ENCODE measurements at regions not wholly inside any gene's neighbourhood (a gene's known extent, or its start where the extent isn't known, plus 50 kb on each side); places are given as distances from the start of the nearest gene placed in this dataset.

DNA sequence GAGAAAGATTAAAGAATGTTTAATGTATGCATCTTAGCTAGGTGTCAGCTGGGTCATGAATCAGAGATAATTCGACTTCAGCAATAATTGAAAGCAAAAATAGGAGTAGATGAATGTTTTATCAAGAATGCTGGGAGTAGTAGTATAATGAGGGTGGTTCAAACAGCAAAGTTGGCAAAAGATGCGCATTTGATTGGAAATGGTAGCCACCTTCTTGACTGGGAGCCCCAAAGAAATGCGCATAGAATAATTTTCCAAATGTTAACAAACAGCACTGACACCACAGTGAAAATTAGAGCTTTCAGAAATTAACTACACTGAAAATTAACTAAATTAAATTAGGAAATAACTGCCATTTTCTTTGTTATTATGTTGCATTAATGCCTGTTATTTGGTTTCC is 195.8 kb downstream of the TUSC7 start:
- WGBS, 2 donors (ENCODE audit: extremely low coverage in 2 of 2, insufficient read length in 2 of 2, insufficient replicate concordance in 1 of 2) = no CpG with 5 or more reads among the region's 3 CpGs
- Histone ChIP-seq H3K9me3 (replicated peaks in 1 of 2; ENCODE audit: control insufficient read depth in 2 of 2, insufficient read depth in 1 of 2, low read depth in 1 of 2, low read length in 2 of 2) (no peaks in the 10 kb centered on the region), H3K9ac (ENCODE audit: low read depth, low read length, poor library complexity) (no peak overlapping the region), H3K36me3 (replicated peaks in 1 of 2; ENCODE audit: control insufficient read depth in 2 of 2, insufficient read depth in 2 of 2, low read length in 2 of 2) (no peaks in the 10 kb centered on the region), H2BK12ac (ENCODE audit: low read length) (no peak overlapping the region), H3K27ac (replicated peaks; ENCODE audit: low read length) (no peak overlapping the region), H3K4ac (ENCODE audit: low read length) (no peak overlapping the region), H3K4me3 (ENCODE audit: low read length in 2 of 2) (no peak overlapping the region), H3K27me3 (ENCODE audit: control insufficient read depth in 3 of 3, insufficient read depth in 3 of 3, low read depth in 1 of 3, low read length in 3 of 3) (no peaks in the 10 kb centered on the region), H3K14ac (ENCODE audit: low read length) (no peak overlapping the region), H2AFZ (ENCODE audit: low read length) (no peak overlapping the region), H3K23ac (ENCODE audit: low read depth, low read length, poor library complexity) (no peak overlapping the region), H3K4me1 (ENCODE audit: control insufficient read depth in 2 of 2, insufficient read depth in 1 of 2, low read depth in 1 of 2, low read length in 2 of 2) (no peaks in the 10 kb centered on the region), H2AK5ac (ENCODE audit: low read depth, low read length) (no peak overlapping the region), H3K4me2 (ENCODE audit: insufficient read depth, low read length, poor library complexity, severe bottlenecking) (no peak overlapping the region), H2BK5ac (ENCODE audit: low read length) (no peak overlapping the region), H4K91ac (ENCODE audit: low read depth, low read length, poor library complexity) (no peak overlapping the region), H2BK15ac (ENCODE audit: low read length) (no peak overlapping the region), H4K8ac (ENCODE audit: low read depth, low read length) (no peak overlapping the region), H3K79me1 (ENCODE audit: low read depth, low read length) (no peaks in the 10 kb centered on the region), H3K18ac (ENCODE audit: low read length) (no peak overlapping the region), H2BK120ac (ENCODE audit: low read depth, low read length) (no peak overlapping the region)
- DNase-seq (ENCODE audit: low spot score) = no peak

DNA sequence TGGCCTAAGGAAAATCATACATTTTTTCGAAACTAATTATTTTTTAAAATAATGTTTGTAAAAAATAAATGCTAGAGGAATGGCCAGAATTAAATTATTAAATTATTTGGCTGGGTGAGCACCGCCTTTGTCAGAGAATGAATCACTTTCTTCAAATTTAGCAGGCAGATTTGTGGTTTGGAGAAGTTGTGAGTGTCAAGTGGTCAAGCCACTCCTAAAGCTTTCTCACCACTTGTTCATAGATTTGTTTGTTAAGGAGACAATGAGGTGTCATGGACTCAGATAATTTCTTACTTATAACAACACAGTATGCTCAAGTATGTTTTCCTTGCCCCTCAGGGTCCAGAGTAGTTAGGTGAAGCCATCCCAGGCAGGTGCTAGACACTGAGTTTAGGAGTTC is 196.2 kb downstream of the TUSC7 start:
- Histone ChIP-seq H2BK5ac (ENCODE audit: low read length) (no peak overlapping the region), H3K27me3 (ENCODE audit: control insufficient read depth in 3 of 3, insufficient read depth in 3 of 3, low read depth in 1 of 3, low read length in 3 of 3) (no peaks in the 10 kb centered on the region), H3K79me1 (ENCODE audit: low read depth, low read length) (no peaks in the 10 kb centered on the region), H2AK5ac (ENCODE audit: low read depth, low read length) (no peak overlapping the region), H3K4me2 (ENCODE audit: insufficient read depth, low read length, poor library complexity, severe bottlenecking) (no peak overlapping the region), H3K18ac (ENCODE audit: low read length) (no peak overlapping the region), H3K14ac (ENCODE audit: low read length) (no peak overlapping the region), H3K27ac (replicated peaks; ENCODE audit: low read length) (no peak overlapping the region), H2BK15ac (ENCODE audit: low read length) (no peak overlapping the region), H2AFZ (ENCODE audit: low read length) (no peak overlapping the region), H4K8ac (ENCODE audit: low read depth, low read length) (no peak overlapping the region), H3K9me3 (replicated peaks in 1 of 2; ENCODE audit: control insufficient read depth in 2 of 2, insufficient read depth in 1 of 2, low read depth in 1 of 2, low read length in 2 of 2) (no peaks in the 10 kb centered on the region), H3K36me3 (replicated peaks in 1 of 2; ENCODE audit: control insufficient read depth in 2 of 2, insufficient read depth in 2 of 2, low read length in 2 of 2) (no peaks in the 10 kb centered on the region), H2BK120ac (ENCODE audit: low read depth, low read length) (no peak overlapping the region), H3K4me3 (ENCODE audit: low read length in 2 of 2) (no peak overlapping the region), H3K4ac (ENCODE audit: low read length) (no peak overlapping the region), H3K23ac (ENCODE audit: low read depth, low read length, poor library complexity) (no peak overlapping the region), H2BK12ac (ENCODE audit: low read length) (no peak overlapping the region), H3K4me1 (ENCODE audit: control insufficient read depth in 2 of 2, insufficient read depth in 1 of 2, low read depth in 1 of 2, low read length in 2 of 2) (no peaks in the 10 kb centered on the region), H3K9ac (ENCODE audit: low read depth, low read length, poor library complexity) (no peak overlapping the region), H4K91ac (ENCODE audit: low read depth, low read length, poor library complexity) (no peak overlapping the region)
- no peak for DNase-seq (ENCODE audit: low spot score)
- no CpG with 5 or more reads among the region's 2 CpGs for WGBS, 2 donors (ENCODE audit: extremely low coverage in 2 of 2, insufficient read length in 2 of 2, insufficient replicate concordance in 1 of 2)

DNA sequence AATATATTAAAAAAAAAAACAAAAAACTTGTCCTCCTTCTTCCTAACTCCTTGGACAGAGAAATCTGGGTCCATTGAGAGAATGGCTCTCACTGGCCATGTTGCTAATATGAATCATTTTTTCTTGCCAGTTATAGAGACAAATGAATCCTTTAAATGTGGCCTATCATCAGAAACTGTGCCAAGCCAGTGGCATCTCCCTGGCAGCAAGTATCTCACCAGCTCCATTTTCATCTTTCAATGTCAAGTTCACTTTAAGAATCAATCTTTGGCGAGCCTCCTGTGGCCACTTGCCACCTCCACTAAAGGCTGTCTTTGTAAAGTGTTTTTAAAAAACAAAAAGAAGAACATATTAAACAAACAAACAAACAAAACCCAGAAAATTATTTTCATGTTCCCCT is 202.5 kb downstream of the TUSC7 start:
- no peak overlapping the region for H2AFZ ChIP-seq (ENCODE audit: low read length)
- H3K27ac ChIP-seq (replicated peaks; ENCODE audit: low read length) = no peak overlapping the region
- DNase-seq (ENCODE audit: low spot score) = no peak
- no peak overlapping the region for H3K23ac ChIP-seq (ENCODE audit: low read depth, low read length, poor library complexity)
- no peaks in the 10 kb centered on the region for H3K36me3 ChIP-seq (replicated peaks in 1 of 2; ENCODE audit: control insufficient read depth in 2 of 2, insufficient read depth in 2 of 2, low read length in 2 of 2)
- no CpG with 5 or more reads among the region's 1 CpG for WGBS, 2 donors (ENCODE audit: extremely low coverage in 2 of 2, insufficient read length in 2 of 2, insufficient replicate concordance in 1 of 2)
- no peak overlapping the region for H3K4ac ChIP-seq (ENCODE audit: low read length)
- H4K8ac ChIP-seq (ENCODE audit: low read depth, low read length) = no peak overlapping the region
- H3K14ac ChIP-seq (ENCODE audit: low read length) = no peak overlapping the region
- H2AK5ac ChIP-seq (ENCODE audit: low read depth, low read length) = no peak overlapping the region
- no peak overlapping the region for H2BK12ac ChIP-seq (ENCODE audit: low read length)
- no peak overlapping the region for H3K4me3 ChIP-seq (ENCODE audit: low read length in 2 of 2)
- no peaks in the 10 kb centered on the region for H3K79me1 ChIP-seq (ENCODE audit: low read depth, low read length)
- H3K18ac ChIP-seq (ENCODE audit: low read length) = no peak overlapping the region
- no peak overlapping the region for H2BK5ac ChIP-seq (ENCODE audit: low read length)
- no peaks in the 10 kb centered on the region for H3K27me3 ChIP-seq (ENCODE audit: control insufficient read depth in 3 of 3, insufficient read depth in 3 of 3, low read depth in 1 of 3, low read length in 3 of 3)
- H2BK15ac ChIP-seq (ENCODE audit: low read length) = no peak overlapping the region
- H3K4me2 ChIP-seq (ENCODE audit: insufficient read depth, low read length, poor library complexity, severe bottlenecking) = no peak overlapping the region
- no peak overlapping the region for H2BK120ac ChIP-seq (ENCODE audit: low read depth, low read length)
- no peak overlapping the region for H3K9ac ChIP-seq (ENCODE audit: low read depth, low read length, poor library complexity)
- no peaks in the 10 kb centered on the region for H3K4me1 ChIP-seq (ENCODE audit: control insufficient read depth in 2 of 2, insufficient read depth in 1 of 2, low read depth in 1 of 2, low read length in 2 of 2)
- no peaks in the 10 kb centered on the region for H3K9me3 ChIP-seq (replicated peaks in 1 of 2; ENCODE audit: control insufficient read depth in 2 of 2, insufficient read depth in 1 of 2, low read depth in 1 of 2, low read length in 2 of 2)
- no peak overlapping the region for H4K91ac ChIP-seq (ENCODE audit: low read depth, low read length, poor library complexity)

DNA sequence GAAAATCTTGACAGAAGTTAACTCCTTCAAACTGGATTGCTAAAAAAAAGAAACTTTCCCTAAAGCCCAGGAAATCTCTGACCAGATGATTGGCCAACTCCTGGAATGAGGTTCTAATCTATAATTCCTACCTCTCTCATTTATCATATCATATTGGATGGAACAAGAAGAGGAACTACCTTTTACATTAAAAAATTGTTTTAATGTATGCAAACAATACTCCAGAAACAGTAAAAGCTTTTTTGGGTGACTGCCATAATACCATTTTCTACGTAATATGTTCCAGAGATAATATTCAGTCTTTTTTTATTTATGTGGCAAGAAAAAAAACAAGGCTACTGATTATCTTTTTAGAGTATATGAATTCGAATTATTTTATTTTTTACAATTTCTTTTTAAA is 204.4 kb downstream of the TUSC7 start:
- WGBS, 2 donors (ENCODE audit: extremely low coverage in 2 of 2, insufficient read length in 2 of 2, insufficient replicate concordance in 1 of 2) = no CpG with 5 or more reads among the region's 2 CpGs
- H3K9me3 ChIP-seq (replicated peaks in 1 of 2; ENCODE audit: control insufficient read depth in 2 of 2, insufficient read depth in 1 of 2, low read depth in 1 of 2, low read length in 2 of 2) = no peaks in the 10 kb centered on the region
- H2BK5ac ChIP-seq (ENCODE audit: low read length) = no peak overlapping the region
- no peak overlapping the region for H2BK120ac ChIP-seq (ENCODE audit: low read depth, low read length)
- no peaks in the 10 kb centered on the region for H3K36me3 ChIP-seq (replicated peaks in 1 of 2; ENCODE audit: control insufficient read depth in 2 of 2, insufficient read depth in 2 of 2, low read length in 2 of 2)
- no peak overlapping the region for H3K4ac ChIP-seq (ENCODE audit: low read length)
- H2BK15ac ChIP-seq (ENCODE audit: low read length) = no peak overlapping the region
- no peak overlapping the region for H3K23ac ChIP-seq (ENCODE audit: low read depth, low read length, poor library complexity)
- no peak overlapping the region for H3K18ac ChIP-seq (ENCODE audit: low read length)
- no peaks in the 10 kb centered on the region for H3K79me1 ChIP-seq (ENCODE audit: low read depth, low read length)
- no peak overlapping the region for H2AFZ ChIP-seq (ENCODE audit: low read length)
- no peak overlapping the region for H4K91ac ChIP-seq (ENCODE audit: low read depth, low read length, poor library complexity)
- no peak overlapping the region for H3K9ac ChIP-seq (ENCODE audit: low read depth, low read length, poor library complexity)
- H3K4me1 ChIP-seq (ENCODE audit: control insufficient read depth in 2 of 2, insufficient read depth in 1 of 2, low read depth in 1 of 2, low read length in 2 of 2) = no peaks in the 10 kb centered on the region
- H4K8ac ChIP-seq (ENCODE audit: low read depth, low read length) = no peak overlapping the region
- H2AK5ac ChIP-seq (ENCODE audit: low read depth, low read length) = no peak overlapping the region
- no peak overlapping the region for H3K4me3 ChIP-seq (ENCODE audit: low read length in 2 of 2)
- H3K4me2 ChIP-seq (ENCODE audit: insufficient read depth, low read length, poor library complexity, severe bottlenecking) = no peak overlapping the region
- H3K27ac ChIP-seq (replicated peaks; ENCODE audit: low read length) = no peak overlapping the region
- H2BK12ac ChIP-seq (ENCODE audit: low read length) = no peak overlapping the region
- H3K27me3 ChIP-seq (ENCODE audit: control insufficient read depth in 3 of 3, insufficient read depth in 3 of 3, low read depth in 1 of 3, low read length in 3 of 3) = no peaks in the 10 kb centered on the region
- no peak for DNase-seq (ENCODE audit: low spot score)
- H3K14ac ChIP-seq (ENCODE audit: low read length) = no peak overlapping the region

All from neuronal stem cell (in vitro differentiated cells).